ENCODE measurements at regions not wholly inside any gene's neighbourhood (a gene's known extent, or its start where the extent isn't known, plus 50 kb on each side); places are given as distances from the start of the nearest gene placed in this dataset.

DNA sequence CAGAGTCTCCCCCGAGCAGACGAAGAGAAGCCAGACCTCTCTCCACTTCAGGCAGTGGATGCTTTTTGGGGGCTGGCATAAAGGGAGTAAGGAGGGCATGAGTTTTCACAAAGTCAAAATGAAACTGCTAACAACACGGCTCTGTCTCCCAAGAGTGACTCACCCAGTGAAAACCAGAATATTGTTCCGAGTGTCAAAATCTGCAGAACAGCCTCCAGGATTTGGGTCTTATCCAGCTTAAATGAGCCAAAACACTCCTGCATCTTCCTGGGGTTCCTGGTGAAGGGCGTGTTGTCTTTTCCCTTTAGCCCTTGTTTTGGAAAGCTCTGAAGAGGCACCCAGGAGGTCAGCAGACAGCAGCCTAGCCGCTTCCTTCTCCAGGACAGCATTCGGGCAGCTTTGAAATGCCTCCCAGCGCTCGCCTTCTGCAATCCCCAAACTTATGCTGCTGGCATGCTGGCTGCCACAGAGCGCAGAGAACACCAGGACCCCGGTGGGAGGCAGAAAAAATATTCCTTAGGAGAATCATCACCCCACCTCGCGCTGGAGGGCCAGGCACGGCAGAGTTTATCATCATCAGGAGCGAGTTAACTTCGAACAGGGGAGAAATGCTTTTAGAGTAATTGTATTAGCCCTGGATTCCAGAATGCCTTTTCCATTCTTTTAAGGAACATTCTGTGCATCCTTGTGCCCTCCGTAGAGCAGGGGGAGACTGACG is 117.7 kb upstream of the NCOR2 start:
- no peak for DNase-seq (ENCODE audit: low read depth in 1 of 2, low spot score in 1 of 2)
- TF ChIP-seq SPI1 (IDR thresholded peaks at IDR 0.05; ENCODE audit: borderline replicate concordance, low read depth) (no peak), POLR2AphosphoS5 (IDR thresholded peaks at IDR 0.05; ENCODE audit: low read depth) (no peak), GABPA (IDR thresholded peaks at IDR 0.05; ENCODE audit: low read depth) (no peak)
- TF ChIP-seq, protein P1, sequence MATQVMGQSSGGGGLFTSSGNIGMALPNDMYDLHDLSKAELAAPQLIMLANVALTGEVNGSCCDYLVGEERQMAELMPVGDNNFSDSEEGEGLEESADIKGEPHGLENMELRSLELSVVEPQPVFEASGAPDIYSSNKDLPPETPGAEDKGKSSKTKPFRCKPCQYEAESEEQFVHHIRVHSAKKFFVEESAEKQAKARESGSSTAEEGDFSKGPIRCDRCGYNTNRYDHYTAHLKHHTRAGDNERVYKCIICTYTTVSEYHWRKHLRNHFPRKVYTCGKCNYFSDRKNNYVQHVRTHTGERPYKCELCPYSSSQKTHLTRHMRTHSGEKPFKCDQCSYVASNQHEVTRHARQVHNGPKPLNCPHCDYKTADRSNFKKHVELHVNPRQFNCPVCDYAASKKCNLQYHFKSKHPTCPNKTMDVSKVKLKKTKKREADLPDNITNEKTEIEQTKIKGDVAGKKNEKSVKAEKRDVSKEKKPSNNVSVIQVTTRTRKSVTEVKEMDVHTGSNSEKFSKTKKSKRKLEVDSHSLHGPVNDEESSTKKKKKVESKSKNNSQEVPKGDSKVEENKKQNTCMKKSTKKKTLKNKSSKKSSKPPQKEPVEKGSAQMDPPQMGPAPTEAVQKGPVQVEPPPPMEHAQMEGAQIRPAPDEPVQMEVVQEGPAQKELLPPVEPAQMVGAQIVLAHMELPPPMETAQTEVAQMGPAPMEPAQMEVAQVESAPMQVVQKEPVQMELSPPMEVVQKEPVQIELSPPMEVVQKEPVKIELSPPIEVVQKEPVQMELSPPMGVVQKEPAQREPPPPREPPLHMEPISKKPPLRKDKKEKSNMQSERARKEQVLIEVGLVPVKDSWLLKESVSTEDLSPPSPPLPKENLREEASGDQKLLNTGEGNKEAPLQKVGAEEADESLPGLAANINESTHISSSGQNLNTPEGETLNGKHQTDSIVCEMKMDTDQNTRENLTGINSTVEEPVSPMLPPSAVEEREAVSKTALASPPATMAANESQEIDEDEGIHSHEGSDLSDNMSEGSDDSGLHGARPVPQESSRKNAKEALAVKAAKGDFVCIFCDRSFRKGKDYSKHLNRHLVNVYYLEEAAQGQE (IDR thresholded peaks at IDR 0.05; ENCODE audit: insufficient replicate concordance, low read depth) = no peak
- TF ChIP-seq, protein P2, sequence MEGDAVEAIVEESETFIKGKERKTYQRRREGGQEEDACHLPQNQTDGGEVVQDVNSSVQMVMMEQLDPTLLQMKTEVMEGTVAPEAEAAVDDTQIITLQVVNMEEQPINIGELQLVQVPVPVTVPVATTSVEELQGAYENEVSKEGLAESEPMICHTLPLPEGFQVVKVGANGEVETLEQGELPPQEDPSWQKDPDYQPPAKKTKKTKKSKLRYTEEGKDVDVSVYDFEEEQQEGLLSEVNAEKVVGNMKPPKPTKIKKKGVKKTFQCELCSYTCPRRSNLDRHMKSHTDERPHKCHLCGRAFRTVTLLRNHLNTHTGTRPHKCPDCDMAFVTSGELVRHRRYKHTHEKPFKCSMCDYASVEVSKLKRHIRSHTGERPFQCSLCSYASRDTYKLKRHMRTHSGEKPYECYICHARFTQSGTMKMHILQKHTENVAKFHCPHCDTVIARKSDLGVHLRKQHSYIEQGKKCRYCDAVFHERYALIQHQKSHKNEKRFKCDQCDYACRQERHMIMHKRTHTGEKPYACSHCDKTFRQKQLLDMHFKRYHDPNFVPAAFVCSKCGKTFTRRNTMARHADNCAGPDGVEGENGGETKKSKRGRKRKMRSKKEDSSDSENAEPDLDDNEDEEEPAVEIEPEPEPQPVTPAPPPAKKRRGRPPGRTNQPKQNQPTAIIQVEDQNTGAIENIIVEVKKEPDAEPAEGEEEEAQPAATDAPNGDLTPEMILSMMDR (IDR thresholded peaks at IDR 0.05; ENCODE audit: insufficient read depth, low read length) = no peak
- H3K4me3 ChIP-seq (replicated peaks; ENCODE audit: insufficient read depth, low read length) = no peak overlapping the region
- H3K27me3 ChIP-seq (ENCODE audit: insufficient read depth, poor library complexity, severe bottlenecking) = no peaks in the 10 kb centered on the region
- no peak overlapping the region for H3K27ac ChIP-seq (replicated peaks)

DNA sequence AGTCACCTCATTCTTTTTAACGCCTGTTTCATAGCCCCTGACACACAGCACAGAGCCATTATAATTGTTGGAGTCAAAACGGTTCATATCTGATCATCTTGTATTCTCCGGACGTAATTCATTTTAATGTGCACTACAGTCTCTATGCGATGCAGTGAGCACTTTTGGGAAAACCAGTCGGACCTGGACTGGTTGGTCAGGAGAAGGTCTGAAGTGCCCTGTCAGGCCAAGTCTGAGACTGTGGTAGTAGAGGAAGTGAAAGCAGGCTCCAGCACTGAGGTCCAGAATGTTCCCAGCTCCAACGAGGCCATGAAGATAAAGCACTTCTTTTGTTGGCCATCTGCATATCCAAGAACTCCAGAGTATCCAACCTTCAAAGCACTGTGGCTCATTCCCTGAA is 117.1 kb upstream of the NCOR2 start:
- Histone ChIP-seq H3K27ac (replicated peaks) (no peak overlapping the region), H3K4me3 (replicated peaks; ENCODE audit: insufficient read depth, low read length) (no peak overlapping the region), H3K27me3 (ENCODE audit: insufficient read depth, poor library complexity, severe bottlenecking) (no peaks in the 10 kb centered on the region)
- no peak for DNase-seq (ENCODE audit: low read depth in 1 of 2, low spot score in 1 of 2)
- TF ChIP-seq, protein P1 (IDR thresholded peaks at IDR 0.05; ENCODE audit: insufficient replicate concordance, low read depth) = no peak
- TF ChIP-seq SPI1 (IDR thresholded peaks at IDR 0.05; ENCODE audit: borderline replicate concordance, low read depth) (no peak), GABPA (IDR thresholded peaks at IDR 0.05; ENCODE audit: low read depth) (no peak), POLR2AphosphoS5 (IDR thresholded peaks at IDR 0.05; ENCODE audit: low read depth) (no peak)
- TF ChIP-seq, protein P2 (IDR thresholded peaks at IDR 0.05; ENCODE audit: insufficient read depth, low read length) = no peak

DNA sequence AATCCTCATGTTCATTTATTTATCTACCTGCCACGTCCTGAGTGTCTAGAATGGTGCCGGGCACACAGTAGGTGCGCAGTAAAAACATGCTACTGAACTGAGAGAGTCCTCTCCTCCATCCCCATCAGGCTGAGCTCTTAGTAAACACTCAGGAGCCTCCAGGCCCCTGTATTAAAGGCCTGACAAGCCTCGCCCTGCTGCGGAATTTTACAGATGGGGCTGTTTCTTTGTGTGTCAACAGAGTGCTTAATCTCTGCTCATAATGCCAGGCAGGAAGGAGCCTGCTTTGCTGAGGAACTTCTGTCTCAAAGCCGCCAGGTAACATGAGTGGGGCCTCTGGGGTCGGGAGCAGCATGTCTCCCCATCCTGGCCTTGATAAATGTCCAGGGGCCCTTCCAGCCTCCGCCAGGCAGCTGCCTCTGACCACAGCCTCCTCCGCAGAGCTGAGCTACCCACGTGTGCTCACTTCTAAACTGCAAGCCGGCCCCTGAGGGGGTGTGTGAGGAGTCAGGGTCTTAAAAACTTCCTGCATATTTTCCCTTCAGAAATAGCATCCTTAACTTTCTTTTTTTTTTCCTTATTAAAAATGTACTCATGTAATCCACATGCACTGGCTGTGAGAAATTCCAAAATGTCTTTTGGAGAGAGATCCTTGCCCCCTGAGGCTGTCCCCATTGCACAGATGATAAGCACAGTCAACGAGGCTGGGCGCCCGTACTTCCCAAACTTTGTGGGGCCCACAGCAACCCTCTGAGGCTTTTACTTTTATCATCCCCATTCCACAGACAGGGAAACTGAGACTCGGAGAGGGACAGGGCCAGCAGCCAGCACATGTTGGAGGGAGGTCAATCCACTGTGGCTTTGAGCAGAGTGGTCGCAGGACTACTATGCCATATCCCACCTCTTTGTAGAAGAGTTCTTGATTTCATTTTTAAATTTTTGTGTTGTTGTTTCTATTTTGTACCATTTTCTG is 116.0 kb upstream of the NCOR2 start:
- H3K27me3 ChIP-seq (ENCODE audit: insufficient read depth, poor library complexity, severe bottlenecking) = no peaks in the 10 kb centered on the region
- no peak overlapping the region for H3K4me3 ChIP-seq (replicated peaks; ENCODE audit: insufficient read depth, low read length)
- DNase-seq (ENCODE audit: low read depth in 1 of 2, low spot score in 1 of 2) = no peak
- no peak overlapping the region for H3K27ac ChIP-seq (replicated peaks)
- TF ChIP-seq SPI1 (IDR thresholded peaks at IDR 0.05; ENCODE audit: borderline replicate concordance, low read depth) = no peak
- no peak for TF ChIP-seq POLR2AphosphoS5 (IDR thresholded peaks at IDR 0.05; ENCODE audit: low read depth)
- TF ChIP-seq GABPA (IDR thresholded peaks at IDR 0.05; ENCODE audit: low read depth) = no peak
- TF ChIP-seq, protein P2 (IDR thresholded peaks at IDR 0.05; ENCODE audit: insufficient read depth, low read length) = no peak
- TF ChIP-seq, protein P1 (IDR thresholded peaks at IDR 0.05; ENCODE audit: insufficient replicate concordance, low read depth) = no peak
